ENCODE measurements at regions not wholly inside any gene's neighbourhood (a gene's known extent, or its start where the extent isn't known, plus 50 kb on each side); places are given as distances from the start of the nearest gene placed in this dataset.

- TF ChIP-seq CTCF (IDR thresholded peaks at IDR 0.05) (no peak), POLR2A (IDR thresholded peaks at IDR 0.05) (no peak), POLR2AphosphoS5 (IDR thresholded peaks at IDR 0.05) (no peak)
These were observed 233.8 kb downstream of the TTLL7 start for GRCh38 chr1:83765125-83765524.
